Colonic mucosa (tissue), 4 donors: ENCODE measurements at regions not wholly inside any gene's neighbourhood (a gene's known extent, or its start where the extent isn't known, plus 50 kb on each side); places are given as distances from the start of the nearest gene placed in this dataset.

Experiments used
- DNase-seq: peaks from one replicate; pipeline ENCODE4 v3.0.0-alpha.2; 2020
- H3K27ac ChIP-seq: fragments of 200-600 bp; one replicate; pipeline ENCODE4 v1.8.0; 2021
- H3K27me3 ChIP-seq: fragments of 200-600 bp; one replicate; pipeline ENCODE4 v1.8.0; 2021
- H3K36me3 ChIP-seq: fragments of 200-600 bp; one replicate; pipeline ENCODE4 v1.8.0; 2021
- H3K4me1 ChIP-seq: fragments of 200-600 bp; one replicate; pipeline ENCODE4 v1.8.0; 2021; ENCODE audit warnings: mild to moderate bottlenecking
- H3K4me3 ChIP-seq: fragments of 200-600 bp; one replicate; pipeline ENCODE4 v1.8.0; 2021
- H3K9ac ChIP-seq, 2 donors: one replicate each; pipeline ENCODE4 v1.7.0; 2013; ENCODE audit warnings: control low read depth in 2 of 2, low read depth in 2 of 2, low read length in 2 of 2
- H3K9me3 ChIP-seq: fragments of 200-600 bp; one replicate; pipeline ENCODE4 v1.8.0; 2021
- intact Hi-C: fragments of 100-400 bp; cut with DNase I; formaldehyde crosslinking; loops from one replicate; pipeline ENCODE4 v1.14.1; 2022
- TF ChIP-seq, protein P1 (sequence below): fragments of 200-600 bp; IDR thresholded peaks from one replicate; pipeline ENCODE4 v1.8.0; 2022; ENCODE audit warnings: antibody characterized with exemption, mild to moderate bottlenecking
- donor health status: healthy.
- donor health status: DM: no; HTN: no; CAD: no.
- donor health status: DM: no; HTN: no; CAD: no.

DNA sequence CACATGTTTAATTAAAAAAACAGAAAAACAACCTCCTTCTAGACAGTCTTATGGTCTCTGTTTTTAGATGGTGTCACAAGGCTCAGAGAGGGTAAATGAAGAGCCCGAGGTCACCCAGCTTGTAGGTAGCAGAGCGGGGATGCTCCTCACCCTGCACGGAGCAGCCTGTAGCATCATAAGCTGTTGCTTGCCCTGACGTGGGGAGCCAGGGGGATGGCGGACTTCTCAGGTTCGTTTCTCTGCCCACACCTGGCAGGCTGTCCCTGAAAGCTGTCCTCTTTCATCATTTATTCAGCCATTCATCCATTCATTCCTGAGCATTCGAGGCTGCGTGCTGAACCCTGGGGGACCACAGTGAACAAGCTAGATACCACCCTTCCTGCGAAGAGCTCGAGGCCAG lies 75.7 kb upstream of the KSR1 start:
- TF ChIP-seq, protein P1, sequence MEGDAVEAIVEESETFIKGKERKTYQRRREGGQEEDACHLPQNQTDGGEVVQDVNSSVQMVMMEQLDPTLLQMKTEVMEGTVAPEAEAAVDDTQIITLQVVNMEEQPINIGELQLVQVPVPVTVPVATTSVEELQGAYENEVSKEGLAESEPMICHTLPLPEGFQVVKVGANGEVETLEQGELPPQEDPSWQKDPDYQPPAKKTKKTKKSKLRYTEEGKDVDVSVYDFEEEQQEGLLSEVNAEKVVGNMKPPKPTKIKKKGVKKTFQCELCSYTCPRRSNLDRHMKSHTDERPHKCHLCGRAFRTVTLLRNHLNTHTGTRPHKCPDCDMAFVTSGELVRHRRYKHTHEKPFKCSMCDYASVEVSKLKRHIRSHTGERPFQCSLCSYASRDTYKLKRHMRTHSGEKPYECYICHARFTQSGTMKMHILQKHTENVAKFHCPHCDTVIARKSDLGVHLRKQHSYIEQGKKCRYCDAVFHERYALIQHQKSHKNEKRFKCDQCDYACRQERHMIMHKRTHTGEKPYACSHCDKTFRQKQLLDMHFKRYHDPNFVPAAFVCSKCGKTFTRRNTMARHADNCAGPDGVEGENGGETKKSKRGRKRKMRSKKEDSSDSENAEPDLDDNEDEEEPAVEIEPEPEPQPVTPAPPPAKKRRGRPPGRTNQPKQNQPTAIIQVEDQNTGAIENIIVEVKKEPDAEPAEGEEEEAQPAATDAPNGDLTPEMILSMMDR: no peak
- peaks cover 7% of the 10 kb centered on the region for H3K4me1 ChIP-seq
- no peaks in the 10 kb centered on the region for H3K9me3 ChIP-seq
- H3K9ac ChIP-seq: no peak overlapping the region
- intact Hi-C loops: no loop called here
- no peaks in the 10 kb centered on the region for H3K27me3 ChIP-seq
- no peak overlapping the region for H3K4me3 ChIP-seq
- DNase-seq: no peak
- H3K36me3 ChIP-seq: no peaks in the 10 kb centered on the region
- H3K27ac ChIP-seq: no peak overlapping the region

DNA sequence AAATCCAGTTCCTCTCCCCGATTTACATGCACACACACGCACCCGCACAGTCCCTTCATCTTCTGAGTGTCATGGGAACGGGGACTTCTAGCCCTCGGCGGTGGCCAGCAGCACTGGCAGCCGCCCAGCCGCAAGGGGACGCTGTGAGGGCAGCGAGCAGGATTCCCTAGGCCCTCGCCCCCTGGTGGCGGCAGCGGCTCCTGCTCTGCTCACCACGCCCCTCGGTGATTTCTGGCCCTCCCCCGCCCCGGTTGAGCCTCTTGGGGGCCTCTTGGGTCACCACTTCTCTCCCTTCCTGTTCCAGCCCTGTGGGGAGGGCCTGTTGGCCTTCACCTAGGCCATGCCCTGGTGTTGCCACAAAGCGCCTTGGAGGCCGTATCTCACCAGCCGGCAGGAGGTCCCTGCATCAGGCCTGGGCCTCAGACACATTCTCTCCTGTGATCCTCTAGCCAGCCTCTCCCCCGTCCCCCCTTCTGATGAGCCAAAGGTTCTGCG lies 75.2 kb upstream of the KSR1 start:
- Histone ChIP-seq H3K4me3 (no peak overlapping the region), H3K4me1 (peaks cover 7% of the 10 kb centered on the region), H3K9me3 (no peaks in the 10 kb centered on the region), H3K27me3 (no peaks in the 10 kb centered on the region), H3K36me3 (no peaks in the 10 kb centered on the region), H3K9ac (no peak overlapping the region), H3K27ac (no peak overlapping the region)
- TF ChIP-seq, protein P1: peak; percentile 71
- peak; percentile 56 for DNase-seq
- intact Hi-C loops: no loop called here

DNA sequence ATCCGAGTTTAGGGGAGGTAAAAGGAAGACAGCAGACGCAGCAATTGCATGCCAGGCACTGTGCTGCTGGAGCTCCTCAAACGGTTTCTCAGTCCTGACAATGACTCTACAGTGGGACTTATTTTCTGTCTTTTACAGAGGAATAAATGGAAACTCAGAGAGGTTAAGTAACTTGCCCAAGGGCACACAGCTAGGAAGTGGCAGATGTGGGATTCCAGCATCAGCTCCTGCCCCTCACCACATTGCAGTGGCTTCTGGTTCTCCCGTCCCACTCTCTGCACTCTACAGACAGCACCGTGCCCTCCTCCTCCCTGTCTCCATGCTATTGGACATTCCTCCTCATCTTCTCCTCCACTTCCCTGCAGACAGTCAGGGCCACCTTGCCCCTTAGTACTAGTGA lies 74.2 kb upstream of the KSR1 start:
- H3K27ac ChIP-seq: no peak overlapping the region
- TF ChIP-seq, protein P1: no peak
- intact Hi-C loops: no loop called here

DNA sequence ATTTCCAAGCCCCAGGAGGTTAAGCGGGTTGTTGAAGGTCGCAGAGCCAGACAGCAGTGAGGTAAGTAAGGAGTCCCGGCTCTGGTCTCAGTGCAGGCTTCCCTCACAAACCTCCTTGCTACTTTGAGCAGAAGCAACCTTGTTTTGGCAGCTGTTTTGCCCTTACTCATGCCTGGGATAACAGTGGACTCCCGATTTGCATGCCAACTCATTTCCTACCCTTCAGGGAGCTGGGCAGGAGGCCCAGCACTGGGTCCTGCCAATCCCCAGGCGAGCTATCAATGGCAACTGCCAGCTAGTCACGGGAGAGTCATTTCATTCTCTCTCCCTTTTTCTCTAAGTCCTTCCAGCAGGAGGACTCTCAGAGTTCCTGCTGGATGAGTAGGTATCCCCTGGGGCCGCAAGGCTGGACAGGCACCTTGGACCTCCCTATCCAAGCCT lies 72.0 kb upstream of the KSR1 start:
- DNase-seq: no peak

More for the DNA sequence above, 74.2 kb upstream of the KSR1 start:
- no peak overlapping the region for H3K9ac ChIP-seq
- no peak overlapping the region for H3K4me3 ChIP-seq
- no peaks in the 10 kb centered on the region for H3K9me3 ChIP-seq
- H3K36me3 ChIP-seq: no peaks in the 10 kb centered on the region
- peaks cover 7% of the 10 kb centered on the region for H3K4me1 ChIP-seq
- no peaks in the 10 kb centered on the region for H3K27me3 ChIP-seq
- no peak for DNase-seq

DNA sequence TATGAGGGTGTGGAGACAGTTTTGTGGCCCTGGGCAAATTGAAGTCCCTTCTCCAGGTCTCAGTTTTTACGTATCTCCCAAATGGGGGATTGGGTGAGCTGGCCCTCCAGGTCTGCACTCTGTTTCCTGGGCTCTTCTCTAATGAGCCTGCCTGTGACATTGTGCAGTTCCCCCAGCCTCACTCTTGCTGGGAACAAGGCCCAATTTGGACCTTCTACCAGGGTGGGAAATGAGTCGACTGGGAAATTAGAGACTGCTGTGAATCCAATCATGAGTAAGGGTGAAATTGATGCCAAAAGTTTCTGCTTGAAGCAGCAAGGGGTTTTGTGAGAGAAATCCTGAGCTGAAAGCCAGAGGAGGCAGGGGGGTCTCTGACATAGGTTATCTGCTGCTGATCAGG lies 71.5 kb upstream of the KSR1 start:
- Histone ChIP-seq H3K36me3 (no peaks in the 10 kb centered on the region), H3K4me1 (peaks cover 7% of the 10 kb centered on the region), H3K4me3 (no peak overlapping the region), H3K27ac (no peak overlapping the region), H3K27me3 (no peaks in the 10 kb centered on the region), H3K9ac (no peak overlapping the region), H3K9me3 (no peaks in the 10 kb centered on the region)
- TF ChIP-seq, protein P1: no peak
- no peak for DNase-seq
- intact Hi-C loops: no loop called here

More for the DNA sequence above, 72.0 kb upstream of the KSR1 start:
- H3K36me3 ChIP-seq: no peaks in the 10 kb centered on the region
- H3K4me1 ChIP-seq: peaks cover 7% of the 10 kb centered on the region
- H3K9me3 ChIP-seq: no peaks in the 10 kb centered on the region
- no peak overlapping the region for H3K9ac ChIP-seq
- no peak overlapping the region for H3K4me3 ChIP-seq
- TF ChIP-seq, protein P1: no peak
- intact Hi-C loops: no loop called here
- no peak overlapping the region for H3K27ac ChIP-seq
- no peaks in the 10 kb centered on the region for H3K27me3 ChIP-seq
